Esophagus squamous epithelium (tissue), 4 donors: ENCODE measurements at regions not wholly inside any gene's neighbourhood (a gene's known extent, or its start where the extent isn't known, plus 50 kb on each side); places are given as distances from the start of the nearest gene placed in this dataset.

ENCODE experiments used
- CTCF ChIP-seq, 6 experiments: fragments of 450-650 bp in 4 of 6; fragments of 200-600 bp in 2 of 6; sonication (generic) in 2 of 6; IDR thresholded peaks; one replicate each; pipeline ENCODE4 v1.5.1; 2016 to 2019; ENCODE audit warnings: antibody characterized with exemption in 6 of 6, mild to moderate bottlenecking in 4 of 6, moderate library complexity in 4 of 6
- POLR2A ChIP-seq, 4 donors: fragments of 450-650 bp; IDR thresholded peaks; one replicate each; pipeline ENCODE4 v1.6.1; 2017; ENCODE audit warnings: antibody characterized with exemption in 4 of 4, mild to moderate bottlenecking in 4 of 4, moderate library complexity in 3 of 4

DNA sequence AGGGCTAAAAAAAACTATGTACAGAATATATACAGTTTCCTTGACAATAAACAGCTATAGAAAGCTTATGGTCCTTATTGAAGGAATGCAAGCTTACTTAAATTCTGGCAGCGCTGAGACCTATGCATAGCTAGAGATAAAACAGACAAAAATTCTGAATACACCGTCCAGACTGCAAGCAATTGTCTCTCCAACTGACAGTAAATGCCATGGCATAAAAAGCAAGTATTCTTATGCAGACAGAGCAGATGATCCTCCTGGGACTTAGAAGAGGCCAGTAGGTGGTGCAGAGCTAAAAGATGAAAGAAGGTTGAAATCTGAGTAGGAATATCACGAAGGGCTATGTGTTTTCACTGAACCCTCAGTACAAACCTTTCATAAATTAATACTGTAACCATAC, 157.0 kb upstream of the CACNA2D1 start:
- TF ChIP-seq CTCF (IDR thresholded peaks at IDR 0.05) (no peak), POLR2A (IDR thresholded peaks at IDR 0.05) (no peak)
